H1 (cell line): ENCODE measurements at regions not wholly inside any gene's neighbourhood (a gene's known extent, or its start where the extent isn't known, plus 50 kb on each side); places are given as distances from the start of the nearest gene placed in this dataset.

Source experiments
- CEBPB ChIP-seq: IDR thresholded peaks from 2 replicates; pipeline ENCODE4 v1.6.1; 2012; ENCODE audit warnings: low read depth, low read length
- KDM5A ChIP-seq: fragments of 200-600 bp; IDR thresholded peaks from 2 replicates; pipeline ENCODE4 v1.7.1; 2012; ENCODE audit warnings: mild to moderate bottlenecking, low read length, inconsistent platforms, mixed read lengths
- POLR2A ChIP-seq, 2 experiments: IDR thresholded peaks; 1 replicate in 1 of 2; 2 replicates in 1 of 2; pipeline ENCODE4 v1.6.1; 2011; ENCODE audit warnings: low read depth in 2 of 2, low read length in 2 of 2, mild to moderate bottlenecking in 2 of 2; ENCODE audit errors: control extremely low read depth in 1 of 2
- POLR2AphosphoS5 ChIP-seq: IDR thresholded peaks from 2 replicates; pipeline ENCODE4 v1.6.1; 2011; ENCODE audit warnings: low read depth, low read length
- RAD21 ChIP-seq, 2 experiments: IDR thresholded peaks in 1 of 2; conservative IDR thresholded peaks in 1 of 2; 2 replicates each; pipeline ENCODE4 v1.6.1; 2011; ENCODE audit warnings: low read depth in 2 of 2, low read length in 2 of 2, improper control_type of control experiment in 1 of 2, inconsistent platforms in 1 of 2, mild to moderate bottlenecking in 1 of 2, moderate library complexity in 1 of 2
- TF ChIP-seq, protein P1 (sequence below), 3 experiments: IDR thresholded peaks; 1 replicate in 2 of 3; 2 replicates in 1 of 3; pipeline versions ENCODE4 v1.5.1 to v1.6.1; 2011; ENCODE audit warnings: low read length in 3 of 3, mild to moderate bottlenecking in 3 of 3, inconsistent platforms in 2 of 3, low read depth in 1 of 3, moderate library complexity in 1 of 3; ENCODE audit not compliant: insufficient read depth in 1 of 3; ENCODE audit errors: control extremely low read depth in 1 of 3

DNA sequence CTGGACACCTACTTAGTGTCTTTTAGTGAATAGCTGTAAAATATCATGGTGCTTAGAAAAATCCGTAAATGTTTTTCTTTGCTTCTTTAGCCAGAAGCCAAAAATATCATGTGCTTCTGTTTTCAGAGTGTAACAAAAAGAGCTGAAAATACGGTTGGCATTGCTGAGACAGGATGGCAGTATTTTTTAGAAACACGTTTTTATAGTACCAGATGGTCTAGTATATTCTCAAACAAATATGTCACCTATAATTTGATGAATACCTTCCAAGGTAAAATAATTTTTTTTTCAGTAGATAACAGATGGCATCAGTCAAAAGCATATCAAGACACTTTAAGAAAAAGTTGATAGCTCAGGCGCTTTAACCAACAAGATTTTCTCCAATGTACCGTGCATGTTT lies 326.6 kb downstream of the PHF14 start:
- TF ChIP-seq POLR2A (IDR thresholded peaks at IDR 0.05; ENCODE audit: control extremely low read depth in 1 of 2, low read depth in 2 of 2, low read length in 2 of 2) (no peak), KDM5A (no peak), CEBPB (no peak), POLR2AphosphoS5 (no peak), RAD21 (IDR thresholded peaks at IDR 0.05 in 1 of 2, conservative IDR thresholded peaks at IDR 0.05 in 1 of 2; ENCODE audit: low read depth in 2 of 2, low read length in 2 of 2) (no peak)
- TF ChIP-seq, protein P1, sequence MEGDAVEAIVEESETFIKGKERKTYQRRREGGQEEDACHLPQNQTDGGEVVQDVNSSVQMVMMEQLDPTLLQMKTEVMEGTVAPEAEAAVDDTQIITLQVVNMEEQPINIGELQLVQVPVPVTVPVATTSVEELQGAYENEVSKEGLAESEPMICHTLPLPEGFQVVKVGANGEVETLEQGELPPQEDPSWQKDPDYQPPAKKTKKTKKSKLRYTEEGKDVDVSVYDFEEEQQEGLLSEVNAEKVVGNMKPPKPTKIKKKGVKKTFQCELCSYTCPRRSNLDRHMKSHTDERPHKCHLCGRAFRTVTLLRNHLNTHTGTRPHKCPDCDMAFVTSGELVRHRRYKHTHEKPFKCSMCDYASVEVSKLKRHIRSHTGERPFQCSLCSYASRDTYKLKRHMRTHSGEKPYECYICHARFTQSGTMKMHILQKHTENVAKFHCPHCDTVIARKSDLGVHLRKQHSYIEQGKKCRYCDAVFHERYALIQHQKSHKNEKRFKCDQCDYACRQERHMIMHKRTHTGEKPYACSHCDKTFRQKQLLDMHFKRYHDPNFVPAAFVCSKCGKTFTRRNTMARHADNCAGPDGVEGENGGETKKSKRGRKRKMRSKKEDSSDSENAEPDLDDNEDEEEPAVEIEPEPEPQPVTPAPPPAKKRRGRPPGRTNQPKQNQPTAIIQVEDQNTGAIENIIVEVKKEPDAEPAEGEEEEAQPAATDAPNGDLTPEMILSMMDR (IDR thresholded peaks at IDR 0.05; ENCODE audit: control extremely low read depth in 1 of 3, insufficient read depth in 1 of 3, low read depth in 1 of 3, low read length in 3 of 3) = no peak
